GM21786 (cell line): ENCODE measurements at regions not wholly inside any gene's neighbourhood (a gene's known extent, or its start where the extent isn't known, plus 50 kb on each side); places are given as distances from the start of the nearest gene placed in this dataset.
A peak's percentile ranks its signal among the peaks of the same experiment; 100 is the strongest.

Experiments
- ATAC-seq: cut with Tn5 transposase; IDR thresholded peaks from one replicate; pipeline ENCODE4 v1.9.1; 2021; ENCODE audit not compliant: unreplicated experiment

DNA sequence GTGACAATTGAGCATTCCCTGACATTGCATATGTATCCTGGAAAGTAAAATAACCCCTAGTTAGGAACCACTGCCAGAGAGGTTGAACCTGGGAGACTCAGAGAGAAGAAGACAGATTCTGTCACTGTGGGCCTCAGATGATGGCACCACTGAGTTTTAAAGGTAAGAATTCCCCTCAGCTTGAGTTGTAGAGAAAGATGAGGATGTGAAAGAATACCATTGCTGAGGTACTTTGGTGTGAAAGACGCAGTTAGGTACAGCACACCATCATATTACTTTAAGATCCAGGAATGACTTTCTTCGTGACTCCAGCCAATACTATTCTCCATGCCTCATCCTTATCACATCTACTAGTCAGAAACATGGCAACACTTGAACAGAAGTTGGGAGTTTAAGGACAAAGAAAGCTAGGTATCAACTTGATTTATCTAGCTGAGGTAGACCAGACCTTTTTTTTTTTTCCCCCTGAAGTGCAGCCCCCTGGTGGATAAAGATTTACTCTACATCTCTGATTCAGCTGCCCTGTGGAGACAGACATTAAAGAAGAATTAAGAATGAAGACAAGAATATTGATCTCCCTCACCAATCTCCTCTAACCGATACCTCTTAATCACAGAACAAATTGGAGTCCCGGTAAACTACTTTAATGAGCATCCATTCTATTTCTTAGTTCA is 630.5 kb upstream of the FANCL start:
- peak; percentile 64 for ATAC-seq

DNA sequence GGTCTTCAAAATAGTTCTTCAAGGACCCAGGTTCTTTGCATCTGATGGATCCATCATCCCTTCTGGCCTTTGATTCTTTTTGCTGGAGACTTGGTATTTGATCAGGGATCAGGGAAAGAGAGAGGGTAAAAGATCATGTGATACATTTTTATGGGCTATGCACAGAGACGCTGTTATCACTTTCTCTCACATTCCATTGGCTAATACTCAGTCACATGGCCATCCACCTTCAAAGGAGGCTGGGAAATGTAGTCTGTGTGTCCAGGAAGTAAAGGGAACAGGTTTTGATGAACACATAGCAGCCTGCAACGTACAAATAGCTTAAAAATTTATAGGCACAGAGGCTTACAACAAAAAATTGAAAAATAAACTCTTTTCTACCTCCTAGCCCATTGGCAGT is 629.6 kb upstream of the FANCL start:
- ATAC-seq: peak; percentile 36

DNA sequence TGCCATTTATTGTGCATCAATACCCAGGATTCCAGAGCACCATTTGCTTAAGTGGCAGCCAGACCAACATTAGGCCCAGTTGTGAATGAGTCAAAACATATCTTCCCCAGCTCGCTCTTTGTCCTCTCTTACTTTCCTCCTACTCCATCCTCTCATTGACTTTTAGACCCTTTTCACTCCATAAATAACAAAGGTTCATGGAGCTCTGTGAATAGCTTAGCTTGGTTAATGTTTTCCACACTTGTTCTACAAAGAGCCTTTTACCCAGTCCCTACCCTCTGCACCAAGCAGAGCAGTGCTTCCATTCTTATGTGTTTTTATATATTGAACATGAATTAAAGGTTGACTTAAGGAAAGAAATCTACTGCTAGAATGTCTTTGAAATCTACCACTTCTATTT is 625.8 kb upstream of the FANCL start:
- ATAC-seq: no peak

DNA sequence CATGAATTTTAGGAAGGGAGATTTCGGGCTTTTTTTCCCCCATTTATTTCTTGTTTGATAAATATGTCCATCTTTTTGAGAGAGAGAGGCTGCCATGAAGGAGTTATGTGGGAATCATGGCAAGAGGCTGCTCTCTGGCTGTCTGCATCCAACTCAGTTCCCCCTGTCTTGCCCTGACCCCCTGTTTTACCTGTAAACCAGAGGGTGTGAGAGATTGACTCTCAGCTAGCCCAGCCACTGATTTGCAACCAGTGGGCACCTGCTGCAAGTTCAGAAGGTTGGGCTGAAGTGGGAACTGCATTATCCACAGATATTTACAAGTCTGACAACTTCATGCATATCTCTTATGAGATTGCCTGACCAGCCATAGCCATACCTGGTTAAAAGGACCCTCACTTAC is 625.4 kb upstream of the FANCL start:
- ATAC-seq: no peak

GRCh38 chr2:58866040-58866439 is 624.9 kb upstream of the FANCL start:
- ATAC-seq: peak; percentile 42

GRCh38 chr2:58865436-58865835 is 624.3 kb upstream of the FANCL start:
- ATAC-seq: no peak

DNA sequence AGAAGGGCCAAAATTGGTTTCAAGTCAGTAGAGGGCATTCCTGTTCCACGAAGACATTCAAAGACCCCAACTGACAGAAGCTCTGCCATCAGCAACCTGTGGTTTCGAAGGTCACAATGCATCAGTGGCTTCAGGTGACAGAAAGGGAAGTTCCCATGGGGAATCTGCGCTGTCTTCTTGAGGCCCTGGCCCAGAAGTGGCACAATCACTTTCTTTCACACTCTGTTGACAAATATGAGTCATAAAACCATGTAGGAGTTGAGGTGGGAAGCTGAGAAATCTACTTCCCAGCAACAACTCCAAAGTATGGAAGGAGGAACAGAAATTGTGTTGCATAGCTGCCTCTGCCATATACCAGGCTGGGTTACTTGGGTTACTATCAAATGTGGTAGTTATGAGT is 621.1 kb upstream of the FANCL start:
- ATAC-seq: no peak

- ATAC-seq: no peak
Measured at GRCh38 chr2:58860586-58860985, 619.5 kb upstream of the FANCL start.

- ATAC-seq: no peak
Measured at GRCh38 chr2:58856100-58856499, 615.0 kb upstream of the FANCL start.

GRCh38 chr2:58853420-58853819 is 612.3 kb upstream of the FANCL start:
- no peak for ATAC-seq

GRCh38 chr2:58852905-58853304 is 611.8 kb upstream of the FANCL start:
- no peak for ATAC-seq

GRCh38 chr2:58852243-58852642 is 611.1 kb upstream of the FANCL start:
- ATAC-seq: no peak

GRCh38 chr2:58851598-58851997 is 610.5 kb upstream of the FANCL start:
- no peak for ATAC-seq

GRCh38 chr2:58845011-58845410 is 603.9 kb upstream of the FANCL start:
- no peak for ATAC-seq

DNA sequence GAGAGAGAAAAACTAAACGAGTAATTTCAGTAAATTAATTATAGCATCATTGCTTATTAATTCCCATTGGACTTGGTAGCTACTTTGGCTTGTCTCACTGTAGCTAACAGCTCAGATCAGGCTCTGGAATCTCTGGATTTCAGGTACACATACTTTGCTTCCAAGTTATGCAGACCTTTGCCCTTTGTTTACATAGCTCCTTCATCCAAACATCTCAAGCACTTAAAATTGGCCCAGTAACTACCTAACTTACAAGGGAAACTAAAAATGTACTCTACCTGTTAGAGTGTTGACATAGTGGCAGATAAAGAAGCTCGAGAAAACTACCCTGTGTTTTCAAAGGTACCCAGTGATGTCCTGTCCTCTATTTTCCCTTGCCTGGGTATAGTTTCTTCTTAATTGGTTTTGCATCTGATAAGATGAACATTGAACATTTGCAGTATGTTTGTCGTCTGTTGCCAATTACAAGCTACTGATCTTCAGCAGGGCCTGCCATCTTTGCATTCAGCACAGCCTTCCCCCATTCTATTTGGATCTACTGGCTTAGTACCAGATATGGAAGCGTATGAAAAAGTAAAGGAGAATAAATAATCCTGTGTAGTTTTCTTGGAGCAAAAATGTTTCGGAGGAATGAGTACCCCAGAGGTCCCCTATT is 601.5 kb upstream of the FANCL start:
- ATAC-seq: no peak

DNA sequence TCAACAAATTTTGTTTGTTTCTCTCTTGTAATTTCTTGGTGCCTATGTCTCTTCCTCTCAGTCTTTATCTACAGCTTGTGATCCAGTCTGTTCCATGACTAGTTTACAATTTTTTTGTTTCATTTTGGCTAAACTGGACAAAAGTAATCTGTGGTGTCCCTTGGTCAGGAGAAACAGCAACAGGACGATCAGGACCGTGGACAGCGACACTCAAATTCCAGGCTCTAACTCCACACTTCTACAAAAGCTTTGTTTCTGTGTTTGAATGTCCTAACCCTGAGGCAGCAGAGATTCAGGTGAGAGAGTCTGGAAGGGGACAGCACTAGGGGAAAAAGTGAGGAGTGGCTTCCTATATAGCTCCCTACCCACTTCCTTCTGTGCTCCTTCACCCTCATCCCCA is 593.3 kb upstream of the FANCL start:
- ATAC-seq: no peak

DNA sequence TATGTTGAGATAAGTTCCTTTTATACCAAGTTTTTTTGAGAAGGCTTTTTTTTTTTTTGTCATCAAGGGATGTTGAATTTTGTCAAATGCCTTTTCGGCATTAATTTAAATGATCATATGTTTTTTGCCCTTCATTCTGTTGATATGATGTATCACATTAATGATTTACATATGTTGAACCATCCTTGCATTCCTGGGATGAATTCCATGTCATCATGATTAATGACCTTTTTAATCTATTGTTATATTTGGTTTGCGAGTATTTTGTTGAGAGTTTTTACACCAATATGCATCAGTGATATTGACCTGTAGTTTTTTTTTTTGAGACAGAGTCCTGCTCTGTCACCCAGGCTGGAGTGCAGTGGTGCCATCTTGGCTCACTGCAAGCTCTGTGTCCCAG is 585.7 kb upstream of the FANCL start:
- ATAC-seq: no peak

- ATAC-seq: no peak
Measured at GRCh38 chr2:58812771-58813344, 571.7 kb upstream of the FANCL start.

DNA sequence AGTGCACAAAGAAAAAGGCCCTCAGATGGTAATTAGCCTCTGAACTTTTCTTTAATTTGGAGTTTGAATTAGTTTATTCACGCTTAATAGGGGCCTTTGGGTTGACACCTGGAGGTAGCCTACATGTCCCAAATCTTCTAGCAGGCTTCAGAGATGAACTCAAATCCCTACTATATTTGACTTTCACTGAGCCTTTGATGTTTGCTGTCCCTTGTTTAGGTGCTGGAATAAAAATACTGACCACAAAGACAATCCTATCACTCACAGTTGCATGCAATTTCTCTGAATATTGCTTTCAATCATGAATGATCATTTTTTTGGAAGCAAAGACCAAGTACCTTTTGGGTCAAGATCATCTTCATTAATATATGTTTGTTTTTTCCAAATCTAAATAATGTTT is 564.0 kb upstream of the FANCL start:
- no peak for ATAC-seq

DNA sequence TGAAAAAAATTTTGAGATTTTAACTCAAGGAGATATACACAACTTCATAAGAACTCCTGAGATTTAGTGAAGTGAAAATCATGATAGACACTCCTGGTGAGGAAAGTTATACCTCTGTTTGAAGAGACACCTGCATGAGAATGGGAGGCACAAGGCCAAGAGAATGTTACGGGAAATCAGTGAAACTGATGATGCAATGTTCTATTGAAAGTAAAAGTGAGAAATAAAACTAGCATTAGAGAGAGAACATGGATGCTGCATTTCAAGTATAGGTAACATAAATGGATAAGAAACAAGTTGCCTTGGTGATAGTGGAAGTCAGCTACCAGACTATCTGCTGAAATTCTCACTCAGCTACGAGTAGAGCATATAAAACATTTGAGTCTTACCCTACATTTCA is 562.1 kb upstream of the FANCL start:
- ATAC-seq: peak; percentile 47

DNA sequence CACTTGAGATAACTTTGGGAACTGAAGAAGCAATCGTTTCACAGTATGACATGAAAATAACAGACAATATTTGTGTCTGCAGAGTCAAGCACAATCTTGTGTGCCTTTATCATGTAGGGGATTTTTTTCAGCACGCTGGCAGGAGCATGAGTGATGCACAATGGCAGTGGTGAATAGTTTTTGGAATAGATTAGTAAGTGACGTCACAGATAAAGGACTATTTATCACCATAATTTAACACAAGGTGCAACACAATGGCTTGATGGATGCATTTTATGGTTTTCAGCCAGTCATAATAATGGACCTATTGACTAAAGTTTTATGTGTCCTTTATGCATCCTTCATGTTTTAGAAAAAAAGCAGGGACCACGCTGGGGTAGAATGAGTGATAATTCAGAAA is 559.8 kb upstream of the FANCL start:
- ATAC-seq: no peak

- no peak for ATAC-seq
Measured at GRCh38 chr2:58798676-58799208, 557.6 kb upstream of the FANCL start.
